NCI-H2196 treated with DMSO at 0.1 percent for 48 hours (cell line): ENCODE measurements at regions not wholly inside any gene's neighbourhood (a gene's known extent, or its start where the extent isn't known, plus 50 kb on each side); places are given as distances from the start of the nearest gene placed in this dataset.
"Not testable (repeated sequence)": the region's sequence is repeated elsewhere in the genome, so short reads cannot be mapped to it uniquely, and the experiment has no call there.

Experiments
- DNase-seq: peaks from one replicate; lab custom pipeline; 2025; ENCODE audit not compliant: unreplicated experiment; lab: John Stamatoyannopoulos, UW

DNA sequence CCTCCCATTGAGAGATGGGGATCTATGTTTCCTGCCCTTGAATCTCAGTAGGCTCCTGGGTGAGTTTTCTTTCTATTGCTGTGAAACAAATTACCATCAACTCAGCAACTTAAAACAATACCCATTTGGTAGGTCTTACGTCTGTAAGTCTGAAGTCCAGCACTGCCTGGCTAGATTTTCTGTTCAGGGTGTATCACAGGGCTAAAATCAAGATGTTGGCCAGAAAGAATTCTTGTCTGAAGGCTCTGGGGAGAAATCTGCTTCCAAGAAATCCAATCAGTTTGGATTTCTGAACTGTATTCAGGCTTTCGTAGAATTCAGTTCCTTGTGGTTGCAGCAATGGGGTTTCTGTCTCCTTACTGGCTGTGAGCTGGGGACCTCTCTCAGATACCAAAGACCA lies 99.6 kb upstream of the SLC24A3 start:
- no peak for DNase-seq

DNA sequence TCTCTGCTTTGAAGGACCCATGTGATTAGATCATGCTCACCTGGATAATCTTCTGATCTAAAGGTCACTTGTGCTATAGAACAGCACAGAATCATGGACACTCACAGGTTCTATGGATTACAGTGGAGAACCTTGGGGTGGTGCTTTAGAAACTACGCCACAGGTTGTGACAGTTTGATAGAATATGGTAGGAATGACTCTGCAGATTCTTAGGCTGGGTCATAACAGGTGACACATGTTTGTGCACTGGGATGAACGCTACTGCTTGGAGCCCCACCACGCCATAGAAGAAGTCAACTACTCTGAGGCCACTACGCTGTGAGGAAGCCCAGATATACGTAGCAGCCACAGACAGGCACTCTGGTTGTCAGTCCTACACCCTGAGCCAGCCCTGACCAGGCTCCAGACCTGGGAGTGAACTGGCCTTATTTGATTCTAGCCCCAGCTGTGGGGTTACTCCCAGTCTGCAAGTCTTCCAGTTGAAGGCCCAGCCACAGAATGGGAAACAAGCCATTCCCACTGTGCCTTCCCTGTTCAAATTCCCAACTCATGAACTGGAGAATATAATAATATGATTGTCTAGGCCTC lies 99.0 kb upstream of the SLC24A3 start:
- DNase-seq: no peak

DNA sequence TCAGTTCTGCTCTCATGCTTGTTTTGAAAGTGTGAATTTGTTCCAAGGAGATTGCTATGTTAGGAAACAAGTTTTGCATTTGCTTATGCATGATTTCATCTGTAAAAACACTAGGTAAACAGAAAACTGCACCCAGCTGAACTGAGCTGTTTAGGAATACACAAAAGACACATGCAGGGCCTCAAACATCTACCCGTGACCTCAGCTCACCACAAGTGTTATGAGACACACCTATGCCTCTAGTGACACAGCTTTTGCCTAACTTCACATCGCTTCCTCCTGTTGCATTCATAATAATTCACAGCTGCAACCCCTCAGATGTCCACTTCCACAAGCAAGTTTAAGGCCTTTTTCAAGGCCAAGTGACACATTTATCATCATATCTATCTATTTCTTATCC lies 98.0 kb upstream of the SLC24A3 start:
- no peak for DNase-seq

DNA sequence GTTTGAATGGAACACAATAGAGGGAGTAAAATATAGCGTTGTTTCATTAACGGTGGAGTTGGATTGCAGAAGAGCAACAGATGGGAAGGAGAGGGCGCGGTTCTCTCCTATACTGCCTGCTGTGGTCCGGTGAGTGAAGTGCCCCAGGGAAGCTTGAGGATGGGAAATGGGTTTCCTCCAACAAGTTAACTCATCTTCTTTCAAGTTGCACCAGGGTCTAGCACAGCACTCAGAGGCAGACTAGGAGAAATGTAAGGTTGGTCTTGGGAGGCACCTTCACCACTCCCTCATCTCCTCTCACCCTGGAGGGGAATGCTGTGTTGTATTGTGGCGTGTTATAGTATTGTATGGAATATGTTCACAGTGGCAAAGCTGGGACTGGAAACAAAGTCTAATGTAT lies 96.9 kb upstream of the SLC24A3 start:
- no peak for DNase-seq

DNA sequence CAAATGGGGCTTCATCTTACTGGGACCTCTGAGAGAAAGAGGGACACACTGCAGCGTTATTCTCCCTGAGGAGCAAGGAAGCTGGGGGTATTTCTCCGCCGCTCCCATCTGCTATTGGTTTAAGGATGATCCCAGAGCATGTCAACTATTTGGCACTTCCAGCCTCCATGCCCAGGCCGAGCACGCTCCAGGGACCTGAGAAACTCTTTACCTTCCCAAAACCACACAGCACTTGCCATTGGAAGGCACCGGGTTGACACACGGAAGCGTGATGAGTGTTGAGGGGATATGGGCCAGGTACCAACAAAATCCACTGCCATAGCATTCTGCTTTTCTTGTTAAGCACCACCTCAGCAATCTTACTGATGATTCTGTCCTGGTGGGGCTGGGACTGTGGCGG lies 92.4 kb upstream of the SLC24A3 start:
- DNase-seq: no peak

DNA sequence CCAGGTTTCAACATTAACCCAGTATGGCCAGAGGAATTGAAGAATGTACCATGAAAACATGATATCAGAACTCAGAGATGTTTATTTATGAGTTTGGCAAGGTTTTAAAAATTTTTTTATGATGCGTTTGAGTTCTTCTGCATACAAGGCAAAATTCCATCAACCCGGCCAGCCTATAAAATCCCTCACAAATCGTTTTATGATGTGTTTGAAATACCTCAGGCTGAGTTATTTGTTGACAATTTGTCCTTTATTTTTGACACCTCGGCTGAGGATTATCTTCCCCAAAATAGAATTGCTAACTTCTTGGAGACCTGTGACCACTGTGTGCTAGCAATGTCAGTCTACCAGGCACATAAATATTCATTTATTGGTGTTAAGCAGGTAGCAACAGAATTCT lies 91.9 kb upstream of the SLC24A3 start:
- DNase-seq: no peak

DNA sequence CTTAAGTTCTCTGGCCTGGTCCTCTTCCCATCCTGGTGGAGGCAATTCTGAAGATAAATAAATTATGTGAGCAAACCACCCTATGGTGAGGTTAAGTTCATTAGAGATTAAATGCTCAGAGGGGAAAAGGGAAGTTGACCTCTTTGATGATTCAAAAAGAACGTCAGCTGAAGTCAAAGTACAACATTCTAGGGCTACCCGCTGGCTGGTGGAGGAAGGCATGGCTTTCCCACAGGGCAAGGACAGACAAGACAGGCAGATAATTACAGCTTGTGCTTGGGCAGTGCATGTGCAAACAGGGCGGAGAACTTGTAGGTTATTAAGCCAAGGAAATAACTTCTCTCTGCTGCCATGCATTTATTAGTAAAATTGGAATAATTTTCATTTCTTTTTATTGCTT lies 91.0 kb upstream of the SLC24A3 start:
- DNase-seq: no peak

DNA sequence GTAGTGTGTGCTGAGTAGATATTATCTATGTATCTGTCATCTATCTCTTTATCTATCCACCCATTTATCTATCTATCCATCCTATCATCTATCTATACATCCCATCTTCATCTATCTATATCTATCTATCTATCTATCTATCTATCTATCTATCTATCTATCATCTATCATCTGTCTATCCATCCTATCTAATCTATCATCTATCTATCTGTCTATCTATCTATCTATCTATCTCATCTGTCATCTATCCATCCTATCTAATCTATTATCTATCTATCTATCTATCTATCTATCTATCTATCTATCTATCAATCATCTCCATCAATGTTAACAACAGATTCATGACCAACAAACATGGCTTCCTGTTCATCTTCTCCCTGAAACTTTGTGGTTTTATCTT lies 90.5 kb upstream of the SLC24A3 start:
- DNase-seq: no peak

DNA sequence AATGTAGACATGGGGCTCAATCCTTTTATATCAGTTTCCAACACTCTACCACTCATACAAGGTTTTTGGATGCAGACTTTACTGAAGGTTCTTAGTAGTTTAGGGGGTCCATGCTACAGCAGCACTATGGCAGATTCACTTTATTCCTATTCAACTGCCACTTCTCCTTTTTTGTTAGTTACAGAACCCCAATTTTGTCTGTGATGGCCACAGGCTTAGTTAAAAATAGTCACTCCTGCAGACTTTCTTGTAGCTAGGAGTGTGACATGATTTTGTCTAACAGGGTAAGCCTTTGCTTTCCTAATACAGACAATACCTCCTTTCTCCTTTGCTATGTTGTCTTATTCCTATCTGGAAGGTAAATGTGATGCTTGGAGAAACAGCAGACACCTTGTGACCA lies 90.0 kb upstream of the SLC24A3 start:
- DNase-seq: no peak

DNA sequence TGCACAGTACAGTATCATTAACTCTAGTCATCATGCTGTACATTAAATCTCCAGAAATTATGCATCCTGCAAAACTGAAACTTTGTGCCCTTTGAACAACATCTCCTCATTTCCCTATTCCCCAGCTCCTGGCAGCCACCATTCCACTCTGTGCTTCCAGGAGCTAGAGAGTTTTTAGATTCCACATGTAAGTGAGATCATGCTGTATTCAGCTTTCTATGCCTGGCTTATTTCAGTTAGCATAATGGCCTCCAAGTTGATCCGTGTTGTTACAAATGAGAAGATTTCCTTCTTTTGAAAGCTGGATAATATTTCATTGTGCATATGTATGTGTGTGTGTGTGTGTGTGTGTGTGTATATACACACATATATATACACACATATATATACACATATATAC lies 86.9 kb upstream of the SLC24A3 start:
- no peak for DNase-seq

DNA sequence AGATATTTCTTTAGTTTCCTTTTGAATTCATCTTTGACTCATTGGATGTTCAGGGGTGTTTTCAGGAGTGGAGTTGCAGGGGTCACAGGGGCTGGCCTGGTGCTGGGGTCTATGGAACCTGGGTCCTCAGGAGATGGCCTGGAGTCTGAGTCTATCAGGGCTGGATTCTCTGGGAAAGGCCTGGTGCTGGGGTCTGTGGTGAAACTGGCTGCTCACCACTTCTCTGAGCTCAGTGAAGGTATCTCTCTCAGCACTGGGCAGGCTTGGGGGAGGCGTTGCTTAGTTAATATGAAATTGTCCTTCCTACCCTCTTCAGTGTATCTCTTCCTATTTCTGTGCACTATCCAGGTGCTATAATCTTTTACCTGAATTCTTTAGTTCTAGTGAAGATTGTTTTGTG lies 83.1 kb upstream of the SLC24A3 start:
- DNase-seq: no peak

DNA sequence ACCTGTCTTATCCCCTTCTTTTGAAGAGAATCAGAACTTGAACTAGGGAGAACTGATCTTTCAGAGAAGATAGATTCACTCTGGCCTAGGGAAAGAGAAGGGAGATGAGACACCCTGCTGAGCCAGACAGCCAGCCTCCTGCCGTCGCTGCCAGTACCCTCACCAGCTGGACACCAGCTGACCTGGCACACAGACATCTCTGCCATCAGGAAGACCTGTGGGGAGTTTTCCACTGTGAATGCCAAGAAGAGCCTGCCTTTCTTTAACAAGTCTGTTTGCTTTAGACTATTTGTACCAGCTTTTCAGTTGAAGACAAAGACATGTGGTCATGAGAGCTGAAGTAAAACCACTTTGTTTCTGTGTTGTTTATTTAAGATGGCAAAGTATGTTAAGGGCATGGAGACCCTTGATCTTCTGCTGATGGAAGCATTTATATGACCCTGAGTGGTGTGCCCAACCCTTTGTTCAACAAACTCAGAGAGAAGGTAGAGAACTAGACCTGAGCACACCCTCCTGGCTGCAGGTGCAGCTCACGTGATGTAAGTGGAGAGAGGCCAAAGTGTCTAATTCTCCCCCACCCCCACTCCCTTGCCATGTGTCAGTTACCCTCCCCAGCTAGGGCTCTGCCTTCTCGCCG lies 82.3 kb upstream of the SLC24A3 start:
- peak; percentile 97 for DNase-seq

DNA sequence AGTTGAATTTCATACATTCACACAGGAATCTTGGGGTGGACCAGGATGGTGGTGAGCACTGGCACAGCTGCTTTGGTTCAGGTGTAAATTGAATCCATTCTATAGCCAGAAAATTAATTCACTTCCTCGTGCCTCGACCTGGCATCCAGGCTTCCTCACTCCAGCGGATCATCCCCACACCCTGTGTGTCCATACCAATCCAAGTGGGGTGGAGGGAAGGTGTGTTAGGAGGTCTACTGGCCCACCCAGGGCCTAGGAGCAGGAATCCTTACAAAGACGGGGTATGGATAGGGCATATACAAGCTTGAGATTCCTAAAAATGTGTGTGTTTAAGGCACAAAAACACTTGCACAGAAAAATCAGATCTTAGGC lies 81.8 kb upstream of the SLC24A3 start:
- no peak for DNase-seq

DNA sequence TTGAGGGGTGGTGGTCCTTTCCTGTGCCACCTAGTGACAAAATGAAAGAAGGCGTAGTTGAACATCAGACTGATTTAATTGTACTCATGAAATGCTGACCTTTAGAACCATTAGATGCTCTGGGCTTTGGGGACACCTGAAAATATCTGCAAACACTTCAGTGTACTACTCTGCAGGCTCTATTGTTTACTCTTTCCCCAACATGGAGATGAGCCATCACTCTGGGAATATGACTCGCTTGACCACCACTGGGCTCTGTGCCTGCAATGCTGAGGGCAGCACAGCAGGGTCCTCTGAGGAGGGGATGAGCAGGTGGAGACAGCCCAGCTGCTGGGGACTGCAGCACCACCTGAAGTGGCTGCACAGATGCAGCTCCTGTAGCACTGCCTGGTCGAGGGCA lies 74.8 kb upstream of the SLC24A3 start:
- peak; percentile 80 for DNase-seq

DNA sequence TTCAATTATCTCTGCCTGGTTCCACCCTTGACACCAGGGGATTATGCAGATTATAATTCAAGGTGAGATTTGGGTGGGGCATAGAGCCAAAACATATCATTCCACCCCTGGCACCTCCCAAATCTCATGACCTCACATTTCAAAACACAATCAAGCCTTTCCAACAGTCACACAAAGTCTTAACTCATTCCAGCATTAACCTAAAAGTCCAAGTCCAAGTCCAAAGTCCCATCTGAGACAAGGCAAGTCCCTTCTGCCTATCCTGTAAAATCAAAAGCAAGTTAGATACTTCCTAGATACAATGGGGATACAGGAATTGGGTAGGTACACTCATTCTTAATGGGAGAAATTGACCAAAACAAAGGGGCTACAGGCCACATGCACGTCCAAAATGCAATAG lies 73.7 kb upstream of the SLC24A3 start:
- no peak for DNase-seq

DNA sequence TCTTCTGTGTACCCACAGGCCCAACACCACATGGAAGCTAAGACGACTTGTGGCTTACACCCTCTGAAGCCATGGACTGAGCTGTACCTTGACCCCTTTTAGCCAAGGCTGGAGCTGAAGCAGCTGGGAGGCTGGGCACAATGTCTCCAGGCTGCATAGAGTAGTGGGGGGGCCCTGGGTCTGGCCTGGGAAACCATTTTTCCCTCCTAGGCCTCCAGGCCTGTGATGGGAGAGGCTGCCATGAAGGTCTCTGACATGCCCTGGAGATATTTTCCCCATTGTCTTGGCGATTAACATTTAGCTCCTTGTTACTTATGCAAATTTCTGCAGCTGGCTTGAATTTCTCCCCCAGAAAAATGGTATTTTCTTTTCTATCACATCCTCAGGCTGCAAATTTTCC lies 72.9 kb upstream of the SLC24A3 start:
- not testable (repeated sequence) for DNase-seq

DNA sequence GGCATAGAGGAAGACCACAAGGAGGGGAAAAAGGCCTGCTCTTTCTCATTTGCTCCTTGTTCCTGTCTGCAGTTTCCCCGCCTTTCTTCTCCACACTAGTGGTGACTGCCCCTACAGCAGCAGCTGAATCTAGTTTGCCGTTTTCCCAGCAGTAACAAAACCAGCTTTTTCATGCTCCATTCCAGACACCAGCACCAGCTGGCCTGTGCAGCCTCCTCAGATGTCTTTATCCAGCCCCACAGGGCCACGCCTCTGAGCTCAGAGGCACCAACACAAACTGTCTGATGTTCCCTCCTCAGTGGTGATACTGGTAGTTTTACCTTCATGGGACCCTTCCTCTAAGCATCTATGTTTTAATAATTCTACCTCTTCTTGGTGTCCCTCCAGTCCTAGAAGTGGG lies 70.4 kb upstream of the SLC24A3 start:
- DNase-seq: no peak

DNA sequence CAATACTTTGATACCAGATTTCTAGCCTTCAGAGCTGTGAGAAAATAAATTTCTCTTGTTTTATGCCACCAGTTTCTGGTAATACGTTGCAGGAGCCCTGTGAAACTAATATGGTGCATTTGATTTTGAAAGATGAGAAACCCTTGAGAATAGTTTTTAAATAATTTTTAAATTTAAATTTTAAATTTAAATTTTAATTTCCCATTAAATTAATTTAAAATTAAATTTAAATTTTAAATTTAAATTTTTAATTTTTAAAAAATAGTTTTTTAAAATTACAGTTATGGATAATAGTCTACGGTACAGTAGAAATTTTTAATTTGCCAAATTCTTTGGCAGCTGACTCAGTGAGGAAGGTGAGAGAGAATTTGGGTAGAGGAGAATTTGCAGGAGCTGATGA lies 68.6 kb upstream of the SLC24A3 start:
- no peak for DNase-seq

DNA sequence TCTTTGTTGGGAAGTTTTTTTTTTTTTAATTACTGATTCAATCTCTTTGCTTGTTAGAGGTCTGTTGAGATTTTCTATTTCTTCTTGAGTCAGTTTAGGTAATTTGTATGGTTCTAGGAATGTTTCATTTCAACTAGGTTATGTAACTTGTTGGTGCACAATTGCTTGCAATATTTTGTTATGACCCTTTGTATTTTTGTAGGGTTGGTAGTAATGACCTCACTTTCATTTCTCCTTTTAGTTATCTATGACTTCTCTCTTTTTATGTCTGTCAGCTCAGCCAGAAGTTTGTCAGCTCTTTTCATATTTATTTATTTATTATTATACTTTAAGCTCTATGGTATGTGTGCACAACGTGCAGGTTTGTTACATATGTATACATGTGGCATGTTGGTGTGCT lies 51.1 kb upstream of the SLC24A3 start:
- no peak for DNase-seq
